Ectodermal cell (in vitro differentiated cells): ENCODE measurements at regions not wholly inside any gene's neighbourhood (a gene's known extent, or its start where the extent isn't known, plus 50 kb on each side); places are given as distances from the start of the nearest gene placed in this dataset.
"Not testable (repeated sequence)": the region's sequence is repeated elsewhere in the genome, so short reads cannot be mapped to it uniquely, and the experiment has no call there.

Experiments used
- H3K27ac ChIP-seq: 2 replicates; pipeline ENCODE4 v1.7.0; 2013; ENCODE audit warnings: mild to moderate bottlenecking, low read depth, low read length; ENCODE audit not compliant: insufficient read depth, poor library complexity, severe bottlenecking
- H3K27me3 ChIP-seq: 2 replicates; pipeline ENCODE4 v1.7.0; 2013; ENCODE audit warnings: mild to moderate bottlenecking, low read length; ENCODE audit not compliant: insufficient read depth, control insufficient read depth, poor library complexity, severe bottlenecking
- H3K36me3 ChIP-seq: one replicate; pipeline ENCODE4 v1.7.0; 2013; ENCODE audit warnings: low read length; ENCODE audit not compliant: control insufficient read depth, insufficient read depth
- H3K4me1 ChIP-seq: one replicate; pipeline ENCODE4 v1.7.0; 2013; ENCODE audit warnings: low read length; ENCODE audit not compliant: control insufficient read depth, insufficient read depth
- H3K4me3 ChIP-seq: 2 replicates; pipeline ENCODE4 v1.7.0; 2013; ENCODE audit warnings: low read depth, low read length, control low read depth; ENCODE audit not compliant: insufficient read depth
- H3K9me3 ChIP-seq: 2 replicates; pipeline ENCODE4 v1.7.0; 2013; ENCODE audit warnings: mild to moderate bottlenecking, low read length, moderate library complexity; ENCODE audit not compliant: control insufficient read depth
- WGBS, 2 experiments: methylation state at CpG; one replicate each; pipeline ENCODE4 v1.1.7; 2013; ENCODE audit warnings: missing lambda C conversion rate in 2 of 2; 5-methylcytosine and 5-hydroxymethylcytosine counted together

DNA sequence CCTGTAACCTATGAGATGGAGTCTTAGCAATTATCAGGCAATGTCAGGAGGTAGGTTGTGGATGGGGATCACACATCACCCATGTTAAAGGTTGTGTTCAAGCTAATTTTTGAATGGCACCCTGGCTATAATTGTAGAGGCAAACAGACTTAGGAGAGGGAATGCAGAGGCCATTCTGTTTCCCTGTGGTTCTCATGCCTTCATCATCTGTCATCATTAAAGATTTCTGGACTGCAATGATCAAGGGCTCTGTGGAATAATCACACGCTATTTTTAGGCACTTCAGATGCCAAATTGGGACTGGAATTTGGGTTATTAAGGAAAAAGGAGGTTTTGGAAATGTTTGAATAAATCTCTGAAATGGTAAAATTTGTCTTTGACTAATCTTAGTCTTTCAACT, 1065.4 kb downstream of the TAF11L14 start:
- Histone ChIP-seq H3K27ac (no peak overlapping the region), H3K9me3 (no peaks in the 10 kb centered on the region), H3K36me3 (no peaks in the 10 kb centered on the region), H3K4me1 (no peaks in the 10 kb centered on the region), H3K4me3 (no peak overlapping the region), H3K27me3 (no peaks in the 10 kb centered on the region)
- WGBS, 2 experiments = 88 to 95% methylated on average over 1 of the region's 1 CpG

DNA sequence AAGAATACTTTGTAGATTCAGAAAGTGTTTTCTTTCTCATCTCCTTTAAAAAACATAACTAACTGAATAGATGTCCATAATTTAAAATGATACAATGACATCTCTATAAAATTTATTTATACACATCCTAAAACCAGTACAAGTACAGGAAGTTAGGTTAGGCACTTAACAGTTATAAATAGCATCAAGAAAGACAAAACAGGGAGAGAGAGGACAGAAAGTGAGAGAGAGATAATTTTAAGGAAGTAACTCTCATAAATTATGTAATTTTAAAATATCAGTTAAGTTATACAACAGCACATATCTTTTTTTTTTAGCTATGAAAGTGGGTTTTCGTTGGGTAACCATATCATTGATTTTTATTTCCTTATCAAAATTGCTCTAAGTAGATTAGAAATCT, 1068.6 kb downstream of the TAF11L14 start:
- WGBS, 2 experiments = 100% methylated on average over 1 of the region's 1 CpG; no CpG with 5 or more reads in 1 of the 2 experiments
- Histone ChIP-seq H3K36me3 (no peaks in the 10 kb centered on the region), H3K4me3 (no peak overlapping the region), H3K9me3 (no peaks in the 10 kb centered on the region), H3K4me1 (no peaks in the 10 kb centered on the region), H3K27ac (no peak overlapping the region), H3K27me3 (no peaks in the 10 kb centered on the region)

DNA sequence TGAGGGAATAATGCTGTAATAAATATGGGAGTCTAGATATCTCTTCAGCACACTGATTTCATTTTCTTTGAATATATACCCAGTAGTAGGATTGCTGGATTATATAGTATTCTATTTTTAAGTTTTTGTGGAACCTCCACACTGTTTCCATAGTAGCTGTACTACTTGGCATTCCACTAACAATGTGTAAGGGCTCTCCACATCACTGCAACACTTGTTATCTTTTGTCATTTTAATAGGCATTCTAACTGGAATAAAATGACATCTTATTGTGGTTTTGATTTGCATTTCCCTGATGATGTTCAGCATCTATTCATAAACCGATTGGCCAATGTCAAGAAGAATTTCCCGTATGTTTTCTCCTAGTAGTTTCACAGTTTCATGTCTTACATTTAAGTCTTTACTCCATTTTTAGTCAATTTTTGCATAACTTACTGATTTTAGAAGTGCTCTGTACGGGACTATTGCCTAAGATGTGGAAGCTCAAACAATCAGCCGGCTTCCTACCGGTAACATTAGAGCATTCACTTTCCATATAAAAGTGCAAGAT, 1078.8 kb downstream of the TAF11L14 start:
- WGBS, 2 experiments = 85 to 87% methylated on average over 5 of the region's 5 CpGs
- H3K27ac ChIP-seq = no peak overlapping the region

DNA sequence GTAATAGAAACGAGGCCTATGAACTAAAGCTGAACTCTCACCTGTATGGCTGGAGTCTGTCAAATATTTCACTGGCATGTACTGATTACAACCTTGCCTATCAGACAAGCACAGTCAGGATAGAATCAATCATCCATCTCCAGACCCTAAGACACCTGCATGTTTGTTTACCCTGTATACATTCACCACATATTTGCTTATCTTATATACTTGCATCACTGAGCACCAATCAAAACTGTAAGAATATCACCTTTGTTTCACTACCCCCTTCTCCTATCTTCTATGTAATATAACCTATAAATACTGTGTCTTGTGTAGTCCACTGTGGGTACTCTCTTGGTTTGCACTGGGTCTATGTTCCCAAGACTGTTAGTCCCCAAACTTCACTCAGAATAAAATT, 1085.7 kb downstream of the TAF11L14 start:
- H3K27ac ChIP-seq = no peak overlapping the region
- no peaks in the 10 kb centered on the region for H3K9me3 ChIP-seq
- H3K36me3 ChIP-seq = no peaks in the 10 kb centered on the region
- no peaks in the 10 kb centered on the region for H3K27me3 ChIP-seq
- WGBS, 2 experiments = 89 to 95% methylated on average over 1 of the region's 1 CpG
- H3K4me1 ChIP-seq = no peaks in the 10 kb centered on the region
- no peak overlapping the region for H3K4me3 ChIP-seq

More for the DNA sequence above, 1078.8 kb downstream of the TAF11L14 start:
- no peaks in the 10 kb centered on the region for H3K9me3 ChIP-seq
- no peaks in the 10 kb centered on the region for H3K36me3 ChIP-seq
- H3K4me1 ChIP-seq = no peaks in the 10 kb centered on the region
- H3K27me3 ChIP-seq = no peaks in the 10 kb centered on the region
- no peak overlapping the region for H3K4me3 ChIP-seq

DNA sequence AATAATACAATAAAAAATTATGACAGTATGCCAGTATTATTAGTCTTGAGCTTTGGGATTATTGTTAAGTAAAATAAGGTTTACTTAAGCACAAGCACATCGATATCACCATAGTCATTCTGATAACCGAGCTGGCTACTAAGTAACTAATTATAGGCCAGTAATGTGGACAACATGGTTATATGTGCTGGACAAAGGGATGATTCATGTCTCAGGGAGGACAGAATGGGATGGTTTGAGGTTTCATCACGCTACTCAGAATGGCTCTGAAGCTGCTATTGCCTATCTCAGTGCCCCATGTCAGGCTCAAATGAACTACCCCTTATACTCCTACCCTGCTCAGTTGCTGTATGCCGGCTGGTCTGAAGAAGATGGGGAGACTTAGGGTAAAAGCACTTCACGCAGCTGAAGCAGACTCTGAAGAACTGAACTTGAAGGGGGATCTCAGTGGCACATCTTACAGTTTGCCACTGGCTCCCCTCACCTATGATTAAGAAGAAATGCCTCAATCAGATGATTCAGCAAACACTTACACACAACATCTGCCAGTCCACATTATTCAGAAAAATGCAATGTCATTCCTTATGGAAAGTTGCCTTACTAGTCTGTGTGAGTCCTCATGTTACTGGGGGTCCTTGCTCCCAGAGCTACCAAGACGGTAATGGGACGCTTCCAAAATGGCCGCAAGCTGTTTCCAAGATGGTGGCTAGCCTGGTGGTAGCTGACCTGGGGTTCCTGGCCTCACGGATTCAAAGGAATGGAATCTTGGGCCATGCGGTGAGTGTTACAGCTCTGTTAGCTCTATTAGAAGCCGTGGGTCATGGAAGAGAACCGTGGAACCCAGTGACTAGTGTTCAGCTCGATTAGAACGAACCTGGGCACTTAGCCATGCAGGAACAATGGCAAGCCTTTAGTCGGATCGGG, 1098.6 kb downstream of the TAF11L14 start:
- WGBS, 2 experiments = 94 to 95% methylated on average over 16 of the region's 16 CpGs
- Histone ChIP-seq H3K4me3 (no peak overlapping the region), H3K36me3 (no peaks in the 10 kb centered on the region), H3K27me3 (no peaks in the 10 kb centered on the region), H3K9me3 (no peaks in the 10 kb centered on the region), H3K27ac (no peak overlapping the region), H3K4me1 (no peaks in the 10 kb centered on the region)

DNA sequence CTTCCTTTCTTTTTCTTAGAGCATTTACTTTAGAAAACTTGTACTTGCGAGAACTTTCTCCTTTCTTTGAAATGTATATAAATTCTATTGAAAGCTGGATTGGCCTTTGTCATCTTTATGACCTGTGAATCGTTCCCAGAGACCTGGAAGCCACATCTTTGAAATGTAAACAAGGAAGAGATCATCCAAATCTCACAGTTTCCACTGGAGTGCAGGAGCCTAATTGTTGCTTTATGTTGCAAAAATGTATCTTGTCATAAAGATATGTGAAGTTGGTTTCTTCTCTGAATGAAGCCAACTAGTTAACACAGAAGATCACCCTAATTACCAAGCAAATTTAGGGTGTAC, 1101.8 kb downstream of the TAF11L14 start:
- Histone ChIP-seq H3K36me3 (no peaks in the 10 kb centered on the region), H3K9me3 (no peaks in the 10 kb centered on the region), H3K4me1 (no peaks in the 10 kb centered on the region), H3K27me3 (no peaks in the 10 kb centered on the region), H3K4me3 (no peak overlapping the region), H3K27ac (no peak overlapping the region)
- WGBS, 2 experiments = 43 to 47% methylated on average over 1 to 2 of the region's 2 CpGs

DNA sequence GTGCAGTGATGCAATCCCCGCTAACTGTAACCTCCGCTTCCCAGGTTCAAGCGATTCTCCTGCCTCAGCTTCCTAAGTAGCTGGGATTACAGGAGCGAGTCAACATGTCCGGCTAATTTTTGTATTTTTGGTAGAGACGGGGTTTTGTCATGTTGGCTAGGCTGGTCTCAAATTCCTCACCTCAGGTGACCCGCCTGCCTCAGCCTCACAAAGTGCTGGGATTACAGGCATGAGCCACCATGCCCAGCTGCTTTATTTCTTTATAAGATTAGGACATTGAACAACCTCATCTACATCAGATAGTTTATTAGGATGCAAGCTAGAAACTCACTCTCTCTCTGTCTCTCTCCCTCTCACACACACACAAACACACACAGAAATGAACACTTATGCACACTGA, 1102.5 kb downstream of the TAF11L14 start:
- not testable (repeated sequence) for H3K27me3 ChIP-seq, H3K27ac ChIP-seq, H3K9me3 ChIP-seq, H3K36me3 ChIP-seq, H3K4me3 ChIP-seq, H3K4me1 ChIP-seq
- WGBS, 2 experiments = 74 to 75% methylated on average over 7 of the region's 7 CpGs

DNA sequence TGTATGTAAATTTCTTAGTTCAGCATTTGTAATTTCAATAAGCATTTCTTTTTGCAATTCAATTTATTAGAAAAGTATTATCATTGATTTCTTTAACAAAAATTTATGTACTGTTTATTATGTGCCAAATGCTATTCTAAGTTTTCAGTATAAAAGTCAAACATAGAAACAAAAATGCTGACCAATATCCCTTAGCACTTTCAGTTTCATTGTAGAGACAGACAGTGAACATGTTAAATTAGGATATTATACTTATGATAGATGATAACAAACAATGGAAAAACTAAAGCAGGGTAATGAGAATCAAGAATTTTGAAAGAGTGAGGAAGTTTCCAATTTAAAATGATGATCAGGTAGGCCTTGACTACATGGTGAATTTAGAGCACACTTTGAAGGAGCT, 1106.0 kb downstream of the TAF11L14 start:
- Histone ChIP-seq H3K4me3 (no peak overlapping the region), H3K9me3 (no peaks in the 10 kb centered on the region), H3K36me3 (no peaks in the 10 kb centered on the region), H3K27ac (no peak overlapping the region), H3K4me1 (no peaks in the 10 kb centered on the region), H3K27me3 (no peaks in the 10 kb centered on the region)

DNA sequence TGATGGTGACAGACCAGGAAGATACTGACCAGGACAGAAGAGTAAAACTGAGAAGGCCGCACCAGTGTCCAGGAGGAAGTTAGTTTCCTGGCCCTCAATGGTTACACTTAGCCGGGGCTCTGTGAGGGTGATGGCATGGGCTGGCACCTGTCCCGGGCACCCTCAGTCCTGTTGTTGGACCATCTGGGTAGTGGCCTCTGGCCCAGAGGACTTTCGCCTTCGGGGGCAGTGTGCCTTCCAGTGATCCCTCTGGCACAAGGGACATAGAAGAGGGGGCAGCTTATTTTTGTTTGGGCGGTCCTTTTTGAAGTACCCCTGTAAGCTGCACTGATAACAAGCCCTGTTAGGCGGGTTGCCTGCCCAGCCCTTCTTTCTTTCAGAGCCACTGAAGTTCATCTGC, 1108.6 kb downstream of the TAF11L14 start:
- no peak overlapping the region for H3K27ac ChIP-seq
- WGBS, 2 experiments = 87 to 91% methylated on average over 7 of the region's 7 CpGs

DNA sequence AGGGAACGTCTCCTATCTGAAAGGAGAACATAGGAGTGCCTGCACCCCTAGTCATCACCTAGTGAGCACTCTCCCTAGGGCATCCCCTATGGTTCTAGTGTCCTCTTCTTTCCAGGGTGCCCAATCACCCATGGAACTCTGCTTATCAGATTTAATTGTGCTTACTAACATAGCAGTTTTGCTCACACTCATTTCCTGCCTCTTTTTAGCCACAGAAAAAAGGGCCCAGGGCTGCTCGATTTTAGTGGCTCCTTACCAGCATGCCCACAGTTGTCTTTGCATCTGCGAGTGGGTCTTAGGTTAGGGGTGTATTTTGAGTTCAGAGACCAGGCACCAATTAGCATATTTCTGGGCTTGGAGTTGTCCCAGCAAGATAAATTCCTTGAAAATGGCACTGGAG, 1110.2 kb downstream of the TAF11L14 start:
- H3K27me3 ChIP-seq = no peaks in the 10 kb centered on the region
- no peaks in the 10 kb centered on the region for H3K4me1 ChIP-seq
- no peak overlapping the region for H3K4me3 ChIP-seq
- no peaks in the 10 kb centered on the region for H3K36me3 ChIP-seq
- H3K27ac ChIP-seq = no peak overlapping the region
- H3K9me3 ChIP-seq = no peaks in the 10 kb centered on the region
- WGBS, 2 experiments = 97 to 99% methylated on average over 3 of the region's 3 CpGs

More for the DNA sequence above, 1108.6 kb downstream of the TAF11L14 start:
- no peak overlapping the region for H3K4me3 ChIP-seq
- H3K36me3 ChIP-seq = no peaks in the 10 kb centered on the region
- no peaks in the 10 kb centered on the region for H3K27me3 ChIP-seq
- H3K4me1 ChIP-seq = no peaks in the 10 kb centered on the region
- H3K9me3 ChIP-seq = no peaks in the 10 kb centered on the region
